Fibroblast of skin of back (primary cell): ENCODE measurements at regions not wholly inside any gene's neighbourhood (a gene's known extent, or its start where the extent isn't known, plus 50 kb on each side); places are given as distances from the start of the nearest gene placed in this dataset.

Source experiments
- DNase-seq: peaks from one replicate; pipeline ENCODE4 v3.0.0-alpha.2; 2013

DNA sequence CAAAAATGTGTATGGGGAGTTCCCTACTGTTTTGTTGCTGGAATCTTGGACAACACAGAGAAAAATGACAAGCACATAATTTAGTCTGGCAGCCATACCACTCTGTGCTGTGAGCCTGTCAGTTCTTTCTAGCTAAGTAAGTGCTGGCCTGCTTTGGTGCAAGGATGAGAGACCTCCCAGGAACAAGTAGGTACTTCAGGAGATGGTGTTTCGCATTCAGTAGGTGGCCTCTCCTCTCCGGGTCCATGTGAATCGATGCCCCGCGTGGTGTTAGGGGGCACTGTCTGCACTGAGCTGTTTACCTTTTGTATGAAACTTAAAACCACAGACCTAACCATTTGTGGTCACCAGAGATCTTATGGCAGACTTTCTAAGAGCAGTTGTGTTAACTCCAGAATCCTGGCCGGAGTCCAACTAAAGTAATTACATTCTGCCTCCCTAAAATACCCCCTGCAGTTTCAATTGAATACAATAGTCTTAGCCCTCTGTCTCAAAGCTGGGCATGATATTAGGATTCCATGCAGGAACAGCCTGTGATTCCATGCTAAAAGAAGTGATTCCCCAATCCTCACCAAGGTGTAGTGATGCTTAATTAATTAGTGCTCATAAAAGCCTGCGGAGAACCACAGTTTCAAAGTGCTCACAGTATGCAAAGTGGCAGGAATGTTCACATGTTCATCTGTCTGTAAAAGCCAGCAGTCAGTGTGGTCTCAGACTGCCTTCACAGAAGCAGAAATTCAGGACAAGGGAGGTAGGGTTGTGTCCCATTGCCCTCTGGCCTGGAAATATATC lies 64.2 kb downstream of the LLPH start:
- DNase-seq: peak; percentile 83

DNA sequence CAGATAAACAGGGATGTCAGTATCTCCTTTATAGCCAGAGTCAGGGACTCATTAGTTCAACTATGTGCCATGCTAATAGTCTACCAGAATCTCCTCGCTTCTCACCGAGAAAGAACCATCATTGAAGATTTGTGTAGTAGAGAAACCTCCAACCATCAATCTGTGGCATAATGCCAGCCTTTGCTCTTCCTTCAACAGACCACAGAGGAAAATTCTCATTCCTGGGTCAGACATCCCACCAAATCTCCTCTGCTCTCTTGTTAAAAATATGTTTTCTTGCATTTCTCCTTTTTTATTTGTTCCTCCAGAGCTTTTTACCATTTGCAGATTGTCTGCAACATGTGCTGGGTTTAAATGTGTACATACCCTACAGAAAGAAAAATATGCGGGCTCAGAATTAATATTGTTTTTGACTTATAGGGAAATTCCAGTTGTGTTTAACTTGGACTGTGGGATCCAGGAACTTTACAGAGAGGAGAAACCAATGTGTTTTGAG lies 64.9 kb downstream of the LLPH start:
- peak; percentile 86 for DNase-seq

DNA sequence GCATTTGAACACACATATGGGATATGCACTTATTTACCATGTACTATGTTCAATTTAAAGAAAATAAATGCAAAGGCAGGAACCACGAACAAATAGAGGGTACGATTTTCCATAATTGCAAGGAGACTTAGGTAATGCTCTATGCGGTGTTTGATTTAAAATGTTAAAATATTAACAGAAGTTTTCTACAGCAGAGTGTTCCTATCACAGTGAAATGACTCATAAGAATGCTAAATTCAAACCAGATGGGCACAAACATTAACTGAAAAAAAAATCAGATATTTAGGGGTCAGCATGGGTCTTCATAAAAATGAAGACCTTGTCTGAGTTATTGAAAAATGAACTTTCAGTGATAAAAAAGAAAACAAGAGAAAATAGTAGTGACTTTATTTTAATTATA lies 65.4 kb downstream of the LLPH start:
- peak; percentile 67 for DNase-seq

DNA sequence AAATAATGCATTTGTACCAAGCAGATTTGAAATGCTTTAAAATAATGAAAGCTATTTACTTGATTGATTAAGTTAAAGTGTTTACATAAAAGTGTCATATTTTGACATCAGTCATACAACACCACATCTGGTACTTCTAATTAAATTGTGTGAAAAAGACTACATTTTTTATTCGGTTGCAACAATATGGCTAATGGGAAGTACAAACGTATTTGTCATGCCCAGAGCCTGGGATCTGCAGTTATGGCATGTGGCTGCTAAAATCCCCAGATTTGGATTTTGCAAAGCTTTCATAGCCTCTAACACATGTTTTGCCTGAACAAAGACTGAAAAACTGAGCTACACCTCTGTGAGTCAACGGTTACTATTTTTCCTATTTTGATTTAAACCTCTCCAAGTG lies 66.6 kb downstream of the LLPH start:
- peak; percentile 50 for DNase-seq

DNA sequence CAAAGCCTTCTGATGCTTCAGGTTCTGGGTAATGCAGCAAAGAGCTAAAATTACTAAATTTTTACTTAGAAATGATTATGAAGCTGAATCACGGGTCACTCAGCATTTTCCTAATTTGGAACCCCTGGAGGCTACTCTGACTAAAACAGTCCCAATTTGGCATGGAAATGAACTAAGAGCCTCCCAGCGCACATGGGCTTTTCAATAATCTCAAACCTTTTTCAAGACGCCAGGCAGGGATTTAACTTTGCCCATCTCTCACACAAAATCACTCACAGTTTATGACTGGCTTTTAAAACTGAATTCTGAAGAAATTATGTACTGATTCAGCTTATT lies 68.3 kb downstream of the LLPH start:
- no peak for DNase-seq

DNA sequence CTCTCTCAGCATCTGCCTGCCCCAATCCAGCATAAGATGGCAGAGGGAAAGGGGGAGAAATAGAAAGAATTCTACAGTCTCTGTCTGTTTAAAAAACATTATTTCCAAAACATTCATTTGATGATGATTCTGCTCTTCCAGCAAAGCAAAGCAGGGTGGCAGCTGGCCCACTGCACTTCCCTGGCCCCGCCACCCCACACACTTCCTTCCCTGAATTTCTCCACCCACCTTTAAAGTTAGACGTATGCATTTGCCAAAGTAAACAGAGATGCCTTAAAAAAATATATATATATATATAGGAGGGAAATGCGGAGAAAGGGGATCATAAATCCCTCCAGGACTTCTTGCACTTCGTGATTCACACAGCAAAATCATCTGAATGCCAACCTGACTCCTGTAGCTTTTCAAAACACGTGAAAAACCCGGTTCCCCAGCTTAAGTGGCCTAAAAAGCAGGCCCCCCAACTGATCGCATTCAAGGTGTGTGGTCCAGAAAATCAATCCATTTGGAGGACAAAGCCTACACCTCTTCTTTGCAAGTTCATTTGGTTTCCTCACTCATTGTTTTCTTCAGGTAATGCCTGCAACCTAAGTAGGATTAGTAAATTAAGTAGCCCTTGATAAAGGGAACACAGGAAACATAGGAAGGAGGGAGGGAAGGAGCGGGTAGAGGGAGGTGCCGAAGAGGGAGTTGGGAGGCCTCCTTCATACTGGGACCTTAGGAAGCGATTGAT lies 68.8 kb downstream of the LLPH start:
- DNase-seq: peak; percentile 21

DNA sequence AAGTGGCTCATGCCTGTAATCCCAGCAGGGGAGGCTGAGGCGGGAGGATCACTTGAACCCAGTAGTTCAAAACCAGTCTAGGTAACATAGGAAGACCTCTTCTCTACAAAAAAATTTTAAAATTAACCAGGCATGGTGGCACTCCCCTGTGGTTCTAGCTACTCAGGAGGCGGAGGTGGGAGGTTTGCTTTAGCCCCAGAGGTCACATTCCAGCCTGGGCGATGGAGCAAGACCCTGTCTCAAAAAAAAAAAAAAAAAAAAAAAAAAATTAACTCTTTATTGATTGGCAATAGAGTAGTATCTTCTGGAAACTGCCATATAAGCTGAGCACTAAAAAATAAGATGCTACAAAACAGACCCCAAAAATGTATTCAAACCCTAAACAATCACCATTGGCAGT lies 69.5 kb downstream of the LLPH start:
- no peak for DNase-seq

DNA sequence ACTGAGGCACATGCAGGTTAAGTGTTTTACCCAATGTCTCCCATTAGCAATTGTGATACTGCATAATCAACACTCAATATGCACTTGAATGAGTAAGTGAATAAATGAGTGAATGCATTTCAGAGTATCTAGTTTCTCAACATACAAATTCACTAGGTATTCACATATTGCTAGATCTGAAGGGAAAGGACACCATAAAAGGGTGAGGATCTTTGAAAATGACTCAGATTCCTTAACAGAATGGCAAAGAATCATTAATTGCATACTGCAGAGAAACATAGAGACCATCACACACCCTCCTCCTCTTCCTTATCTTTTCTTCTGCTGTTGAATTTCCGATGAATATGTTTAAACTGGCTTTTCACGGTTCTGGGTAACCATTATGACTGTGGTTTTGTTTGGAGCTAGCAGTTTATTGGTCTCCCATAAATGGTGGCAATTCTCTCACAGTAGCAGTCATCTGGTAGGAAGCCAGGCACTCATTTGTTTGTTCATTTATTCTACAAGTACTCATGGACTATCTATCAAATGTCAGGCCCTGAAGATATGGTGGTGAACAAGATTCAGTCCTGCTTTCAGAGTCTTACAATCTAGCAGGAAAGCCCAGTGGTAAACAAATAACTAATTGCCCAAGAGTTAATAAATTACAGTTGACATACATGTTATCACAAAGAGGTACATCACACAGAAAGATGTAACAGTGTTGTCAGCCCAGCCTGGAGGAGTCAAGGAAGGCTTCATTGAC lies 70.2 kb downstream of the LLPH start:
- DNase-seq: no peak

DNA sequence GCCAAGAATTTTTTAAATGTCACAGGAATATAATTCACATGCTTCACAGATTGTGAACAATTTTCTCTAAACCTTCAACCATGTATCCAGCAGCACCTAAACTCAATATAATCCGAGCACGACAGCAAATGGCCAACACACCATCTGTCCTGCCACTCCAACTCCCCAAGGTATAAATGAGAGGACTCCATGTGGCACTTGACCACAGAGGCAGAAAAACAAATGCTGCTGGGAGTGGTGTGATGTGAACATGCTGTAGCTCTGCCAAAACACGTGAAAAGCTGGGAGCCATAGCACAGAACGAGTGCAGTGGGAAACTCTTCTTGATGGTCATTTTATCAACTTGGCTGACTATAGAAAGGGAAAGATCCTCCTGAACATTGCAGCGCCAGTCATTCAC lies 70.9 kb downstream of the LLPH start:
- no peak for DNase-seq

DNA sequence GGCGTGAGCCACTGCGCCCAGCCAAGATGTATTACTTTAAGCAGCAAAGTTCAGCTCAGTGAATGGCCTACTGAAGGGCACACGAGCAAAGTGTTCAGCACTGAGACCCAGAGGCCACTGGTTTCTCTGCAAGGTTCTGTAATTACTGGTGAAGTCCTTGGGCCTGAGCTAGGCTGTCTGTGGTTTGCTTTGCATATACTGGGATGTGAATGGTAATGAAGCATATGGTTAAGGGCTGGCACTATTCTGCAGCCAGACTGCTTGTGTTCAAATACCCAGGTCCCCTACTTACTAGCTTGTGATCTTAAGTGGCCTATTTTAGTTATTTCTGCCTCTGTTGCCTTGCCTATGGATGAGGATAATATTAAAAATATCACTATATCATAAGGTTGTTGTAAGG lies 72.0 kb downstream of the LLPH start:
- no peak for DNase-seq

DNA sequence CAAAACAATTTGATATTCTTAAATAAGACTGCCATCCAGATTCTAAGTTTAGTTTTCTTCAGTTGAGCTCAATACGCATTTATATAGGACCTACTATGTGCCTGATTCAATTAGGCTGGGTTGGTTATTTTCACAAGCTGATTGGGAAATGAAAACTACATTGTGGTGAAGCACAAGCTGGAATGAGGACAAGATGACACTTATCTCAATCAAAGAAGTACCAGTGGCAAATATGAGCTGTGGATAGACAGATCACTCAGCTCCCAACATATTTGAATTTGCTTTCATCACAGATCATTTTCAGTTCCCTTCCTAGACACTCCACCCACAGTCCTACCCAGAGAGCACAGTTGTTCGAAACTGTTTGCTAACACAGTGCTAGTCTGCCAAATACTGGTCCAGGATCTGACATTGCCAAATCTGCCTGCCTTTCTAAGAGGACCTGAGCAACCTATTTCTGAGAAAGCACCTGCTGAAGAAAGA lies 74.7 kb downstream of the LLPH start:
- DNase-seq: no peak

DNA sequence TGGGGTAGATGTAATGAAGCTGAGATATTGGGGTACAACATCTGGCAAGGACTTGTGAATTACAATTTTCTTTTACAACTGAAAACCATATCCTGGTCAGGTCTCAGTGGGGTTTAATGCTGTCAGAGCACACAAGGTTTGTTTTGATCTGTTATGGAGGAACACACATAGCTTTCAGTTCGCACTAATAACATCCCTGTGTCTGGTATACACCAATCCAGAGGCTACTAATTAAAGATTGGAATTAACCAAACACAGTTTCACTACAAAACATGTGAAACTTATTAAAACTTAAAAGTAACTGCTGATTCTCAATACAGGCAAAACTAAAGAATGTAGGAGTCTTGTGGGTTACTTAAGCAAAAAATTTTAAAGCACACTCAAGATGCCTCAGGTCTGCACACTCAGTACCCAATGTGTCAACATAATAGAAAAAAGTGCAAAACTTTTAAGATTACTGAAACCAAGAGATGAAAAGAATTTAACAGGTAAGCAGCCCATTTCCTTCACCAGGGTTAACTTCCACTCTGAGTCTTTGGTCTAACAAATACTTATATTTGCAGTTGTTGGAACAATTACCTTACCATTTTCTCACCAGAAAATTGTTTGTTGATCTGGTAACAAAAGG lies 77.4 kb downstream of the LLPH start:
- DNase-seq: no peak

DNA sequence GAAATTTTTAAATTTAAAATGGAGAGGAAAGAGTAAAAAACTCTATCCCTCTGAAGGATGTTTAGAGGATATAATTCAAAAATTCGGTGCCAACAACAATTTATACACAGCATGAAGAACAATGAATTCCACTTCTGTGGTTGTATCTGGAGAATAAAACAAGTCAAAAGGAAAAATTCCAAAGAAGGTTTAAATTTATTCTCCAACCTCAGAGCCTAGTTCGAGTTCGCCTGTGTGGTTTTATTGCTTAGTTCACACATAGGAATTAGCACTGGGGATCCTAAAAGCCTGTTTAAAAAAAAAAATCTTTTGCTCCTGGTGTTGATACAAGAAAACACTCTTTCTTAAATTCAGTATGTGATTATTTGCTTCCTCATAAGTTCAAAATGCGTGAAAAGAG lies 79.2 kb downstream of the LLPH start:
- DNase-seq: peak; percentile 20

DNA sequence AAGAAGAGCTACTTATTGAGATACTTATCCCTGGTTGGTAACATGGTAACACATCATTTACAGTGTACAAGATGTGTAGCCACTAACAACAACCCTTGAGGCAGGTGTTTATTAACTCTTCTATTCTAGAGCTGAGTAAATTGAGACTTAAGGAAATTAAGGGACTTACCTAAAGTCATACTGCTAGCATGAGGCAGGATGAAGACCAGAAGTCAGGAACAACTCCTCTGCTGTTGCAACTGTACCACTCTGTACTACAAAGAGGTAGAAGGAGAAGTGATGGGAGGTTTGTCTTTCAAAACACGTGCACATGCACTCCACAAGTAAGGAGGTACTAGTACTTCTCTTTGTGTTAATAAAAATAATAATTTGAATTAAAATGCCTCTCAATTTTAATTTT lies 79.9 kb downstream of the LLPH start:
- no peak for DNase-seq

DNA sequence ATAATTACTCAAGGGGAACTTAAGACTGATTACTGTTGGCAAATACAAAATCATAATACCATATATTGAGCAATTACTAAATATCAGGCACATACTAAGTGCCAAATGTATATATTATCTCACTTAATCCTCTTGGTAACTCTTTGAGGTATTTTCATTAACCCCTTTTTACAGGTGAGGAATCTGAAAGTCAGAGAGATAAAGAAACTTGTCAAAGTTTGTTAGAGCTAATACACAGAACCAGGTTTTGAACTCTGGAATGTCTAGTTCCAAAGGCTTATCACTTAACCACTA lies 80.3 kb downstream of the LLPH start:
- DNase-seq: no peak

DNA sequence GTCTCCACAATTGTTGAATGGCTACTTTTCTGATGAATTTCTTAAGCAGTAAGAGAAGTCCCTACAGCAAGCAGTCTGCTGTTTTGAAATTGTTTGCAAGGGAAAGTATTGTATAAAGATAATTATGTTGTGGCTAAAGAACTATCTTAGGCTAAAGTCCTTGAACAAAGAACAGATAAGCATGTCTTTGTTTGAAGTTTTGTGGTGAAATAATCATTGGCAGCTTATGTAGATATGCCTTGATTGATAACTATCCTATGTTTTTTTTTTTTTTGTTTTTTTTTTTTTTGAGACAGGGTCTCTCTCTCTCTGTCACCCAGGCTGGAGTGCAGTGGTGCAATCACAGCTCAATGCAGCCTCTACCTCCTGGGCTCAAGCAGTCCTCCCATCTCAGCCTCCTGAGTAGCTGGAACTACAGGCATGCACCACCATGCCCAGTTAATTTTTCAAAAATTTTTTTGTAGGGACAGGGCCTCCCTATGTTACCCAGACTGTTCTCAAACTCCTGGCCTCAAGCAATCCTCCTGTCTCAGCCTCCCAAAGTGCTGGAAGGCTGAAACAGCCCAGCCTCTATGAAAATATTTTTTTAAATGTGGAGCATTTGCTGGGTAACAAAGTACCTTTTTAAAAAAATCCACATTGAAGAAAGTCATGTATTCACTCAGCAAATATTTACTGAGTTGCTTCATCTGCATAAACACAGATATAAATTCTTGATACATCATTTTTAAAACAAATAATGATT lies 80.8 kb downstream of the LLPH start:
- DNase-seq: no peak

DNA sequence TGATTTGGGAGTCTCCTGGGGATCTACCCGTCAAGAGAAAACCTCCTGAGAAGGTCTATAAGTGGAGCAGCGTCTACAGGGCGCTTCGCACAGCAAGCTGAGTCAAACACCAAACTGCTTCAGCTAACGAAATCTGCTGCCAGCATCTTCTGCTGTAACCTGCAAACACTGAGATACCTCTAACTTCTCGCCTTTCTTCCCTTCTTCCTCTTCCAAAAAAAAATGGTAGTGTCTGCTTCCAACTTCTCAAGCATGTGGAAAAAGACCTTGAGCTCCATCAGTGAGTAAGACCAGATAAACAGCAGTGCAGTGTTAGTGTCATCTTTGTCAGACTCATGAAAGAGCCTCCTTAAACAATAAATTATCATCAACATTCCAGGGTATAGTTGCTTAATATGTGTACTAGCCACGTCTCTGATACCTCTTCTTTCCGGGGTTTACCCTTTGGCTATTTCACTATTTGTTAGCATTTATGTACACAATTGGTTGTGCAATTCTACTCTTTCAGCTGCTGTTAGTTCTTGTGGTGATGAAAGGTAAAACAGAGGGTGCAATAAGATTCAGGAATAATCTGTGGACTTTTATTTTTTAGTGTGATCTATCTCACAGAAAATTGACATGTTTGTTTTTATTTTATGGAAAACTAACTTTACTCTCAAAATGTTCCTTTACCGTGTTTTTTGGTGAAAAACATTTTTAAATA lies 81.6 kb downstream of the LLPH start:
- DNase-seq: no peak

DNA sequence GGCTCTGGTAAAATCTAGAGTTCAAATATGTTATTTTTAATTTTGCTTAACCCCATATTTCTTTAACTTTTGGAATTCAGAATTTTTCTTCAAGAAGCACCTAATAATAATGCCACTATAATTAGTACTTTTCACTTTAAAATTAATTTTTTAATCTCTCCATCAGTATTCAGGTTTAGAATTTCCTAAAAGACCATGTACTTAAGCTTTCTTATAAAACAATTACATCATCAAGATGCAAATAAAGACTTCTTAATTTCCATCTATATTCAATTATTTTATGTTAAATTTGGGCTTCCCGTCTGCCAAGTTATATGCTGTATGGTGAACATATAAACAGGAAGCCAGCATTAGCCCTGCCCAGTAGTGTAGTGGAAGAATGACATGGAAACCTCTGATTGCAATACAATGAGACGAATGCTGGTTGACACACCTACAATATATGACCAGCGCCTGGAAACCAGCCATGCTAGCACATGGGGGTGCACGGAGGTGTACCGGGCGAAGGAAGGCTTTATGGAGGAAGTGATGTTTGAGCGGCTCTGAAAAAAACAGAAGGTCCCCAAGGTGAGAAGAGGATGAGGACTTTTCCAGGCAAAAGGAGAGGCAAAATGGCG lies 82.2 kb downstream of the LLPH start:
- no peak for DNase-seq

DNA sequence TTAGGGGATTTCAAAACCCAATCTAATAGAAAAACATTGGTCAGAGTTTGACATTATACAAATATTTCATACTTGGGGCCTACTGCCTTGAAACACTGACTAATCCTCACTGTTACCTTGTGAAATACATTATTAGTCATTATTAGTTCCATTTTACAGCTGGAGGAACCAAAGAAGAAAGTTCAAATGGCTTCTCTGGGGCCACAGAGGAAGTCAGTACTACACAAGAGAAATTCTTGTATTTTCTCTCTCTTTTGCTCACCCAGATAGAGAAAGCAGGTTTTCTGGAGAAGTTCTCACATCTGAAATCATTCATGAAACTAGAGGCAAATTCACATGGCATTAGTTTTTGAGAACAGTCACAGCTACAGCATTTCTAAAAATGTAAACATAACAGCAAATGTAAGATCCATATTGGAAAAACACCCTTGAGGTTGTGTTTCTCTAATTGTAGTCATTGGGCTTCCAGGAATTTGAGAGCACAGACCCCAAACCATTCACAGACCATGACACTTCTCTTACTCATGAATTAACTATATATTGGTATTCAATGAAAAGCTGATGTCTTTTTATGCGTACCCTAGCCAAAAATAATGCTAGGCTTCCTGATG lies 83.0 kb downstream of the LLPH start:
- DNase-seq: peak; percentile 80

DNA sequence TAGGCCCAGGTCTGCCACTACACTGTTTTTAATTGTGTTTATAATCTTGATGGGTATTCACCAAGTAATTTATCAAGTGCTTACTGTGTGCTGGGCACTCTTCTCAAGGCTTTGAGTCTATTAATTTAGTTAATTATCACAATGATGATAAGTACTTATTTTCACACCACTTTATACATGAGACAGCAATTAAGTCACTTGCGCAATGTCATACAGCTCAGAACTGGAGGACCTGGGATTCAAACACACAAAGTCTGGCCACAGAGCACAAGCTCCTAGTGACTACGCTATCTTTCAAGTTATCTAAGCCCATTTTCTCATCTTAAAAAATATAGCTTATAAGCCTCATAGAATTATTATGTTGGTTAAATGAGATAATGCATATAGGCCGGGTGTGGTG lies 85.0 kb downstream of the LLPH start:
- DNase-seq: no peak

DNA sequence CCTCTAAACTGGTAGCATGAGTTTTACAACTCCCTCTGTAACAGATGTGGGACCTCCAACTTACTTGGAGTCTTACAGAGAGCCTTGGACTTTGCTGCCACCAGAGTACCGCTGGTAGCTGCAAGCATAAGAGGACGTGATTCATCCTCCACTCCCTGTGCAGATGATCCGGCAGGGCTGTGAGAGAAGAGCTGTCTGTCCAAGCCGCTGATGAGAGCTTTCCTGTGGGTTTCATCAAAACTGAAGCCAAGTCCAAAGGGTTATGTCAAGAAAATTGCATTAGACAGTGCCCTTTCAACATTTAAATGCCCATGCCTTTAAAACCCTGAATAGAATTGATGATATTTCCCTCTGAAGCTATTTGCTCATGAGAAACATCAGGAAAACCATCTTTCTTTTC lies 85.8 kb downstream of the LLPH start:
- peak; percentile 77 for DNase-seq
